HL-60 (cell line): ENCODE measurements at regions not wholly inside any gene's neighbourhood (a gene's known extent, or its start where the extent isn't known, plus 50 kb on each side); places are given as distances from the start of the nearest gene placed in this dataset.

Experiments used
- SPI1 ChIP-seq: IDR thresholded peaks from 2 replicates; pipeline ENCODE4 v1.6.1; 2012; ENCODE audit warnings: low read depth, mild to moderate bottlenecking, borderline replicate concordance
- TF ChIP-seq, protein P1 (sequence below): IDR thresholded peaks from one replicate; pipeline ENCODE4 v1.5.1; 2011; ENCODE audit warnings: low read length, control low read depth, inconsistent platforms; ENCODE audit not compliant: insufficient read depth
- TF ChIP-seq, protein P2 (sequence below): IDR thresholded peaks from 2 replicates; pipeline ENCODE4 v1.6.1; 2012; ENCODE audit warnings: low read depth; ENCODE audit not compliant: insufficient replicate concordance

DNA sequence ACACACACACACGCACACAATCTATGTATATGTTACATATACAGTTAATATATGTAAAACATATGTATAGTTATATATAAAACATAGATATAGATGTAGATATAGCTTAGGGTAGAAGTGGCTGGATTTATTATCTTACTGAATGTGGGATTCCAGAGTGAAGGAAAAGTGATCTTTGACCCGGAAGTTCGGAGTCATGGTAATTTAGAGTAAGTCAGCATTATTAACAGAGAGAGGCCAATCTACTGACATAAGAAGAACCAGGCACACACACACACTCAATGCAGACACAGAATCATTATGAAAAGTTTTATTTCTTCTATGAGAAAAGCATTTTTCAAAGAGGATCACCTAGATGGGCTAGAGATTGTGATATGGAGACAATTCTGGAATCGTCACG, 384.2 kb upstream of the NOVA1 start:
- TF ChIP-seq, protein P1, sequence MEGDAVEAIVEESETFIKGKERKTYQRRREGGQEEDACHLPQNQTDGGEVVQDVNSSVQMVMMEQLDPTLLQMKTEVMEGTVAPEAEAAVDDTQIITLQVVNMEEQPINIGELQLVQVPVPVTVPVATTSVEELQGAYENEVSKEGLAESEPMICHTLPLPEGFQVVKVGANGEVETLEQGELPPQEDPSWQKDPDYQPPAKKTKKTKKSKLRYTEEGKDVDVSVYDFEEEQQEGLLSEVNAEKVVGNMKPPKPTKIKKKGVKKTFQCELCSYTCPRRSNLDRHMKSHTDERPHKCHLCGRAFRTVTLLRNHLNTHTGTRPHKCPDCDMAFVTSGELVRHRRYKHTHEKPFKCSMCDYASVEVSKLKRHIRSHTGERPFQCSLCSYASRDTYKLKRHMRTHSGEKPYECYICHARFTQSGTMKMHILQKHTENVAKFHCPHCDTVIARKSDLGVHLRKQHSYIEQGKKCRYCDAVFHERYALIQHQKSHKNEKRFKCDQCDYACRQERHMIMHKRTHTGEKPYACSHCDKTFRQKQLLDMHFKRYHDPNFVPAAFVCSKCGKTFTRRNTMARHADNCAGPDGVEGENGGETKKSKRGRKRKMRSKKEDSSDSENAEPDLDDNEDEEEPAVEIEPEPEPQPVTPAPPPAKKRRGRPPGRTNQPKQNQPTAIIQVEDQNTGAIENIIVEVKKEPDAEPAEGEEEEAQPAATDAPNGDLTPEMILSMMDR: no peak
- TF ChIP-seq SPI1: no peak
- TF ChIP-seq, protein P2, sequence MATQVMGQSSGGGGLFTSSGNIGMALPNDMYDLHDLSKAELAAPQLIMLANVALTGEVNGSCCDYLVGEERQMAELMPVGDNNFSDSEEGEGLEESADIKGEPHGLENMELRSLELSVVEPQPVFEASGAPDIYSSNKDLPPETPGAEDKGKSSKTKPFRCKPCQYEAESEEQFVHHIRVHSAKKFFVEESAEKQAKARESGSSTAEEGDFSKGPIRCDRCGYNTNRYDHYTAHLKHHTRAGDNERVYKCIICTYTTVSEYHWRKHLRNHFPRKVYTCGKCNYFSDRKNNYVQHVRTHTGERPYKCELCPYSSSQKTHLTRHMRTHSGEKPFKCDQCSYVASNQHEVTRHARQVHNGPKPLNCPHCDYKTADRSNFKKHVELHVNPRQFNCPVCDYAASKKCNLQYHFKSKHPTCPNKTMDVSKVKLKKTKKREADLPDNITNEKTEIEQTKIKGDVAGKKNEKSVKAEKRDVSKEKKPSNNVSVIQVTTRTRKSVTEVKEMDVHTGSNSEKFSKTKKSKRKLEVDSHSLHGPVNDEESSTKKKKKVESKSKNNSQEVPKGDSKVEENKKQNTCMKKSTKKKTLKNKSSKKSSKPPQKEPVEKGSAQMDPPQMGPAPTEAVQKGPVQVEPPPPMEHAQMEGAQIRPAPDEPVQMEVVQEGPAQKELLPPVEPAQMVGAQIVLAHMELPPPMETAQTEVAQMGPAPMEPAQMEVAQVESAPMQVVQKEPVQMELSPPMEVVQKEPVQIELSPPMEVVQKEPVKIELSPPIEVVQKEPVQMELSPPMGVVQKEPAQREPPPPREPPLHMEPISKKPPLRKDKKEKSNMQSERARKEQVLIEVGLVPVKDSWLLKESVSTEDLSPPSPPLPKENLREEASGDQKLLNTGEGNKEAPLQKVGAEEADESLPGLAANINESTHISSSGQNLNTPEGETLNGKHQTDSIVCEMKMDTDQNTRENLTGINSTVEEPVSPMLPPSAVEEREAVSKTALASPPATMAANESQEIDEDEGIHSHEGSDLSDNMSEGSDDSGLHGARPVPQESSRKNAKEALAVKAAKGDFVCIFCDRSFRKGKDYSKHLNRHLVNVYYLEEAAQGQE: no peak
